HG03108 (cell line): ENCODE measurements at regions not wholly inside any gene's neighbourhood (a gene's known extent, or its start where the extent isn't known, plus 50 kb on each side); places are given as distances from the start of the nearest gene placed in this dataset.

Experiments
- ATAC-seq: cut with Tn5 transposase; IDR thresholded peaks from one replicate; pipeline ENCODE4 v1.9.1; 2021; ENCODE audit warnings: moderate library complexity; ENCODE audit not compliant: unreplicated experiment

- no peak for ATAC-seq
Measured at GRCh38 chr15:81869161-81869954, 176.5 kb downstream of the MEX3B start.

- ATAC-seq: peak; percentile 99
Measured at GRCh38 chr15:81865850-81866537, 179.8 kb downstream of the MEX3B start.

GRCh38 chr15:81863162-81863561 lies 182.7 kb downstream of the MEX3B start:
- no peak for ATAC-seq

GRCh38 chr15:81859737-81860516 lies 185.9 kb downstream of the MEX3B start:
- no peak for ATAC-seq

GRCh38 chr15:81858586-81858985 lies 187.2 kb downstream of the MEX3B start:
- ATAC-seq: no peak

- ATAC-seq: no peak
Measured at GRCh38 chr15:81858136-81858535, 187.7 kb downstream of the MEX3B start.

GRCh38 chr15:81856634-81857026 lies 189.2 kb downstream of the MEX3B start:
- ATAC-seq: no peak

- ATAC-seq: no peak
Measured at GRCh38 chr15:81856001-81856633, 189.7 kb downstream of the MEX3B start.

- no peak for ATAC-seq
Measured at GRCh38 chr15:81853150-81853748, 192.6 kb downstream of the MEX3B start.

- ATAC-seq: no peak
Measured at GRCh38 chr15:81852411-81853149, 193.2 kb downstream of the MEX3B start.

- no peak for ATAC-seq
Measured at GRCh38 chr15:81851757-81852156, 194.1 kb downstream of the MEX3B start.

- ATAC-seq: no peak
Measured at GRCh38 chr15:81851325-81851724, 194.5 kb downstream of the MEX3B start.

- no peak for ATAC-seq
Measured at GRCh38 chr15:81849289-81849688, 196.5 kb downstream of the MEX3B start.

GRCh38 chr15:81848701-81849100 lies 197.1 kb downstream of the MEX3B start:
- no peak for ATAC-seq

- no peak for ATAC-seq
Measured at GRCh38 chr15:81843757-81844407, 201.9 kb downstream of the MEX3B start.

- ATAC-seq: peak; percentile 80
Measured at GRCh38 chr15:81843226-81843625, 202.6 kb downstream of the MEX3B start.

GRCh38 chr15:81839387-81839786 lies 206.4 kb downstream of the MEX3B start:
- no peak for ATAC-seq

- ATAC-seq: no peak
Measured at GRCh38 chr15:81835731-81836130, 210.1 kb downstream of the MEX3B start.

GRCh38 chr15:81830520-81830919 lies 215.3 kb downstream of the MEX3B start:
- ATAC-seq: no peak

GRCh38 chr15:81829918-81830317 lies 215.9 kb downstream of the MEX3B start:
- ATAC-seq: no peak
